ENCODE measurements at regions not wholly inside any gene's neighbourhood (a gene's known extent, or its start where the extent isn't known, plus 50 kb on each side); places are given as distances from the start of the nearest gene placed in this dataset.
A peak's percentile ranks its signal among the peaks of the same experiment; 100 is the strongest.

DNA sequence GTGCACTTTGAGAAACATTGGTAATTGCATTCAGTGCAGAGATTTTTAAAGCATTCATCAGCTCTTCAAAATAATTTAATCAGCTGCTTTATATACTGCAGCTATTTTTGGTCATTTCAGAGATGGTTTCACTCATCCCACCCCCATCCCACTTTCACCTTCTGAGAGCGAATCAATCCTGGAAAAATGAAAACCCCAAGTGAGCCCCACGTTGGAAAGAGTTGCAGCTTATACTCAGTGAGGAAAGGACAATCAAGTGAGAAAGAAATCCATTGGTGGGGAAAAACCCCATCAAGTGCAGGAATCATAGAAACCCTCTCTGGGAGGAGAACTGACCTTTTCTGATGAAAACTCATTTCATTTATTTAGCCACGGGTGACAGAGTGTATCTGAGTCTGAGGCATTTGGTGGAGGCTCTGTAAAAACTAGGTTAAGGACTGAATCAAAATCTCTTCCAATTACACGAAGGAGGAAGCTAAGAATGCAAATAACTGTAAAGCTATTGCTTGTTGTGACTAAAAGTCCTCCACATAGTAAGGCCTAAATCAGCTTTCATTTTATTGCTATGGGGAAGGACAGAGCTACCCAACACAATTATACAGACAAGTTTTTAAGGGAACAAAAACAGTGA is 240.4 kb upstream of the PGRMC2 start:
- DNase-seq (ENCODE audit: low read depth in 4 of 6, low spot score in 6 of 6), result no peak
- no peak overlapping the region for H3K4me3 ChIP-seq (ENCODE audit: low read depth, low read length)
- H3K9me3 ChIP-seq (ENCODE audit: control insufficient read depth, insufficient read depth, low read length), result no peaks in the 10 kb centered on the region
- no peaks in the 10 kb centered on the region for H3K4me1 ChIP-seq (ENCODE audit: control insufficient read depth, insufficient read depth, low read length)
- no peak overlapping the region for H3K27ac ChIP-seq (ENCODE audit: low read depth, low read length)
- H3K27me3 ChIP-seq (ENCODE audit: control insufficient read depth, insufficient read depth, low read length), result no peaks in the 10 kb centered on the region
- WGBS (ENCODE audit: insufficient coverage), result no CpG with 5 or more reads among the region's 4 CpGs
- no peaks in the 10 kb centered on the region for H3K36me3 ChIP-seq (ENCODE audit: control insufficient read depth, insufficient read depth, low read length)

DNA sequence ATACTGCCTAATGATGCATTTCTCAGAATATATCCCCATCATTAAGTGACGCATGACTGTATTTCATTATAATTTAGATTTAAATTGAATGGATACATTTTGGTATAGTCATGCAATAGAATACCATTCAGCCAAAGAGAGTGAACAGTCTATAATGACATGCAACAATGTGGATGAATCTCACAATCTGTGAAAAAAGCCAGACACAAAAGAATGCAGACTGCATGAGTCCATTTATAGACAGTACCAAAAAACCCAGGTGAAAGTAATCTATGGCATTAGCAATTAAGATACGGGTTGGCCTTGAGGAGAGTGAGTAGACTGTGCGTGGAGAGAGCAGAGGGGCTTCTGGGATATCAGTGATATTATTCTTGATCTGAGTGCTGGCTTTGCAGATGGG is 239.7 kb upstream of the PGRMC2 start:
- Histone ChIP-seq H3K27ac (ENCODE audit: low read depth, low read length) (no peak overlapping the region), H3K9me3 (ENCODE audit: control insufficient read depth, insufficient read depth, low read length) (no peaks in the 10 kb centered on the region), H3K27me3 (ENCODE audit: control insufficient read depth, insufficient read depth, low read length) (no peaks in the 10 kb centered on the region), H3K4me1 (ENCODE audit: control insufficient read depth, insufficient read depth, low read length) (no peaks in the 10 kb centered on the region), H3K36me3 (ENCODE audit: control insufficient read depth, insufficient read depth, low read length) (no peaks in the 10 kb centered on the region), H3K4me3 (ENCODE audit: low read depth, low read length) (no peak overlapping the region)
- DNase-seq (ENCODE audit: low read depth in 4 of 6, low spot score in 6 of 6), result no peak
- 83% methylated on average over 1 of the region's 3 CpGs for WGBS (ENCODE audit: insufficient coverage)

DNA sequence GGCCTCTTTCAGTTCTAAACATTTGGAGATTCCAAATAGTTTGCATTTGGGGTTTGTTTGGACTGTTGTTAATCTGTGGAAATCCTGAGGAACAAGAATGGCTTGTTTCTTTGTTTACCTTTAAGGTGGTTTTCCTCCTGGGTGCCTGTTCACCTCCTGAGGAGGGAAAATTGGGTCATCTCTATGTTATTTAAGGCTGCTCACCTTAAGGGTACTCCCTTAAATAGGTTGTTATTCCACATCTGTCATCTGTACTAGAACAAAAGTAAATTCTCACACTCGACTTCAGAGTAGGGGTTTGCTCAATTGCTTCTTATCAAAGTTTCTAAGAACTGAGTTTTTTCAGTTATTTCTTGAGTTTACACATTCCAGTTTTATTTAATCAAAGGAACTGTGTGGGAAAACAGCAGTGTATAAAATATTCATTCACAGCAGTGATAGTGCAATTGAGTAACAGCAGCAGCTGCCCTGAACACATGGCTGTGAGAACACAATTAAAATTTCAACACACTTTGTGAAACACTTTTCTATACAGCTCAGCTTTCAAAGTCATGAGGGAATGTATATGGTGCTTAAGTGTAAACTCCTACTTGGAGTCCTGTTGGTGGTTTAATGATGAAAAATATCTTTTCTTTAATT is 238.5 kb upstream of the PGRMC2 start:
- H3K27me3 ChIP-seq (ENCODE audit: control insufficient read depth, insufficient read depth, low read length), result no peaks in the 10 kb centered on the region
- H3K27ac ChIP-seq (ENCODE audit: low read depth, low read length), result no peak overlapping the region
- no peaks in the 10 kb centered on the region for H3K4me1 ChIP-seq (ENCODE audit: control insufficient read depth, insufficient read depth, low read length)
- WGBS (ENCODE audit: insufficient coverage), result no CpG with 5 or more reads among the region's 1 CpG
- H3K9me3 ChIP-seq (ENCODE audit: control insufficient read depth, insufficient read depth, low read length), result no peaks in the 10 kb centered on the region
- H3K4me3 ChIP-seq (ENCODE audit: low read depth, low read length), result no peak overlapping the region
- peak in 1 of 6 donors; percentile 41 for DNase-seq (ENCODE audit: low read depth in 4 of 6, low spot score in 6 of 6)
- no peaks in the 10 kb centered on the region for H3K36me3 ChIP-seq (ENCODE audit: control insufficient read depth, insufficient read depth, low read length)

DNA sequence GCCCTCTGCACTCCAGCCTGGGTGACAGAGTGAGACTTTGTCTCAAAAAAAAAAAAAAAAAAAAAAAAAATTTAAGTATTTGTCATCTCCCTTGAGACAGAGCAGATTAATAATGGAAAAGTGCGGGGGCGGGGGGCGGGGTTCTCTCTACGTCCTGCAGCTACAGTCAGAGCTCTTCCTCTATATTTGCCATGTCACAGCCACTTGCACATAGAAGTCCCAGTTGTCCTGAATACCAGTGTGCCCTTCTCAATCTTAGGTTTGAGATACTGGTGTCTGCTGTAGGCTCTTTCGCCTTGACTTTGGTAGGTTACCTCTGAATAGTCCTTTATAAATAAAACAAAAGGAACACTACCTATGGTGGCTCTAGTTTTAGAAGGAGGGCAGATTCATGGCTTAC is 237.8 kb upstream of the PGRMC2 start:
- no peaks in the 10 kb centered on the region for H3K36me3 ChIP-seq (ENCODE audit: control insufficient read depth, insufficient read depth, low read length)
- WGBS (ENCODE audit: insufficient coverage), result no CpG with 5 or more reads among the region's 5 CpGs
- no peak overlapping the region for H3K27ac ChIP-seq (ENCODE audit: low read depth, low read length)
- no peaks in the 10 kb centered on the region for H3K27me3 ChIP-seq (ENCODE audit: control insufficient read depth, insufficient read depth, low read length)
- no peaks in the 10 kb centered on the region for H3K9me3 ChIP-seq (ENCODE audit: control insufficient read depth, insufficient read depth, low read length)
- no peak overlapping the region for H3K4me3 ChIP-seq (ENCODE audit: low read depth, low read length)
- no peak for DNase-seq (ENCODE audit: low read depth in 4 of 6, low spot score in 6 of 6)
- H3K4me1 ChIP-seq (ENCODE audit: control insufficient read depth, insufficient read depth, low read length), result no peaks in the 10 kb centered on the region

DNA sequence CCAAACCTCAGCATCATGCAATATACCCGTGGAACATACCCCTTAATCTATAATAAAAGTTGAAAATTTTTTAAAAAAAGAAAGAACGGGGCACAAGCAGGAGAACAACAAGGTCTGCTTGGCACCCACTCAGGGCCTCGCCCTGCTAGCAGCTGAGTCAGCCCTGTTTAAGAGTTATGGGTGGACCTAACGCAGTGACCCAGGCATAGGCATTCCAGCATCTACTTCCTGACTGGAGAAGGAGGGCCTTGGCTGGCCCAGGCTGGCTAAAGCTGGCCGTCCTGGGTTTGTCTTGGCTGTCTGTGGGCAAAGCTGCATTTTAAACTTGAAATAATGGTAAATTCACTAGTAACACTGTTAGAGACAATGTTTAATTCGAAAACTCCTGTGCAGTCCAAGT is 236.7 kb upstream of the PGRMC2 start:
- H3K36me3 ChIP-seq (ENCODE audit: control insufficient read depth, insufficient read depth, low read length), result no peaks in the 10 kb centered on the region
- DNase-seq (ENCODE audit: low read depth in 4 of 6, low spot score in 6 of 6), result no peak
- no peaks in the 10 kb centered on the region for H3K9me3 ChIP-seq (ENCODE audit: control insufficient read depth, insufficient read depth, low read length)
- 91% methylated on average over 3 of the region's 6 CpGs for WGBS (ENCODE audit: insufficient coverage)
- no peaks in the 10 kb centered on the region for H3K27me3 ChIP-seq (ENCODE audit: control insufficient read depth, insufficient read depth, low read length)
- H3K4me3 ChIP-seq (ENCODE audit: low read depth, low read length), result no peak overlapping the region
- H3K4me1 ChIP-seq (ENCODE audit: control insufficient read depth, insufficient read depth, low read length), result peaks cover 3% of the 10 kb centered on the region
- no peak overlapping the region for H3K27ac ChIP-seq (ENCODE audit: low read depth, low read length)

DNA sequence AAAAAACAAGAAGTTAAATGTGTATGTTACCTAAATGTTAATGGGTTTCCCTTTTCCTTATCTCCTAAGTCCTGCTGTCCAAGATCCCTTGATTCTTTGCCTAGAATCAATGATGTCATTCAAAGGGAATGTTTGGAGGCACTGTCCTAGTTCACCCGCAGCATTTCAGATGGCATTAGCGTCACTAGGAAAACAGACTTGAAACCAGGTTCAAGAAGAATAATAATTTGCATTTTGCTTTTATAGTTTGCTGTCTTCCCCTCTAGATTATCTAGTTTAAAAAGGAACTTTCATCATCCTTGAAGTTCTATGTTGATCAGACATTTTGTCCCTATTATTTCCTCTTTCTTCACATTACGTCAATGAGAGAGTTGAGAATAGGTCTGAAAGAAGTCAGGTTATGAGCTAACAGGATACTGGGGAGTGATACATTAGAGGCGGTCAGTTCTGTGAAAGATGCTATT is 234.1 kb upstream of the PGRMC2 start:
- 92% methylated on average over 1 of the region's 4 CpGs for WGBS (ENCODE audit: insufficient coverage)
- Histone ChIP-seq H3K4me1 (ENCODE audit: control insufficient read depth, insufficient read depth, low read length) (peaks cover 3% of the 10 kb centered on the region), H3K36me3 (ENCODE audit: control insufficient read depth, insufficient read depth, low read length) (no peaks in the 10 kb centered on the region), H3K4me3 (ENCODE audit: low read depth, low read length) (no peak overlapping the region), H3K9me3 (ENCODE audit: control insufficient read depth, insufficient read depth, low read length) (no peaks in the 10 kb centered on the region), H3K27ac (ENCODE audit: low read depth, low read length) (no peak overlapping the region), H3K27me3 (ENCODE audit: control insufficient read depth, insufficient read depth, low read length) (no peaks in the 10 kb centered on the region)
- DNase-seq (ENCODE audit: low read depth in 4 of 6, low spot score in 6 of 6), result no peak

DNA sequence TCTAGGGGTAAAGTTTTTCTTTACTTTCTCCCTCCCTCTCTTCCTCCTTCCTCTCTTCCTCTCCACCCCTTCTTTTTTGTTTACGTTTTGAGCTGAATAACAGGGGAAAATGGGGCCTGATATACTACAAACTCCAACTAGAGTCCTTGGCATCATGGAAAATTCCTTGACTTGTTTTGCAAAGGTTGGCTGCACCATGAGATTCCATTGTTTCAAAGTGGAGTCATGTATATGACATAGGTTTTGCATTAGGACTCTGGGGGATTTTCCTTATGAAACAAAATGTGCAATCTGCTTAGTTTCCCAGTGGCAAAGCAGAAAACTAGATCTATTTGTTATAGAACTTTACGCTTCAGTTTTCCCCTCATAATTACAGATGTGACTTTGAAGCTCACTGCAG is 233.5 kb upstream of the PGRMC2 start:
- H3K4me3 ChIP-seq (ENCODE audit: low read depth, low read length), result no peak overlapping the region
- H3K27me3 ChIP-seq (ENCODE audit: control insufficient read depth, insufficient read depth, low read length), result no peaks in the 10 kb centered on the region
- no peaks in the 10 kb centered on the region for H3K9me3 ChIP-seq (ENCODE audit: control insufficient read depth, insufficient read depth, low read length)
- WGBS (ENCODE audit: insufficient coverage), result no CpG with 5 or more reads among the region's 2 CpGs
- no peak for DNase-seq (ENCODE audit: low read depth in 4 of 6, low spot score in 6 of 6)
- no peak overlapping the region for H3K27ac ChIP-seq (ENCODE audit: low read depth, low read length)
- H3K4me1 ChIP-seq (ENCODE audit: control insufficient read depth, insufficient read depth, low read length), result peaks cover 3% of the 10 kb centered on the region
- H3K36me3 ChIP-seq (ENCODE audit: control insufficient read depth, insufficient read depth, low read length), result no peaks in the 10 kb centered on the region

DNA sequence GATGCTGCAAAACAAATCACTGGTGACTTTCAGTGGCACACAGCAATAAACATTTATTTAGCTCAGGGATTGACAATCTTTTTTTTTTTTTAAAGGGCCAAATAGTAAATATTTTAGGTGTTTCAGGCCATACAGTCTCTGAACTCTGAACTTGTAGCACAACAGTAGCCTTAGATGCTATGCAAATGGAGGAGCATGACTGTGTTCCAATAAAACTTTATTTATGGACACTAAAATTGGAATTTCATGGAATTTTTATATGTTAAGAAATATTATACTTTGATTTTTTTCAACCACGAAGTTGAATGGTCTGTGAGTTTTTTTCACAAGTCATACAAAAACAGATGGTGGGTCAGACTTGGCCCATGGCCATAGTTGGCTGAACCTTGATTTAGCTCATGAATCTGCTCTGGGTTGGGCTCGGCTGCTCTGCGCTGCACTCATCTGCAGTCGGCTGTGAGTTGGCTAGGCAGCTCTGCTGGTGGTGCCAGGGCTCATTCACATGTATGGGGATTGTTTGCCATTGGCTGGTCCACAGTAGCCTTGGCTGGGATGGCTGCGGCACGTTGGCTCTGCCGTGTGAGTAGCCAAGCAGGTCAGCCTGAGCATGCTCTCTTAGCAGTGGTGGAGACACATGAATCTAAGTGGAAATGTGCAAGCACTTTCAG is 231.7 kb upstream of the PGRMC2 start:
- Histone ChIP-seq H3K27me3 (ENCODE audit: control insufficient read depth, insufficient read depth, low read length) (no peaks in the 10 kb centered on the region), H3K36me3 (ENCODE audit: control insufficient read depth, insufficient read depth, low read length) (no peaks in the 10 kb centered on the region), H3K4me1 (ENCODE audit: control insufficient read depth, insufficient read depth, low read length) (peaks cover 3% of the 10 kb centered on the region), H3K9me3 (ENCODE audit: control insufficient read depth, insufficient read depth, low read length) (no peaks in the 10 kb centered on the region), H3K4me3 (ENCODE audit: low read depth, low read length) (no peak overlapping the region), H3K27ac (ENCODE audit: low read depth, low read length) (no peak overlapping the region)
- peak in 2 of 6 donors; percentile 21 to 36 for DNase-seq (ENCODE audit: low read depth in 4 of 6, low spot score in 6 of 6)
- WGBS (ENCODE audit: insufficient coverage), result 66% methylated on average over 5 of the region's 7 CpGs

DNA sequence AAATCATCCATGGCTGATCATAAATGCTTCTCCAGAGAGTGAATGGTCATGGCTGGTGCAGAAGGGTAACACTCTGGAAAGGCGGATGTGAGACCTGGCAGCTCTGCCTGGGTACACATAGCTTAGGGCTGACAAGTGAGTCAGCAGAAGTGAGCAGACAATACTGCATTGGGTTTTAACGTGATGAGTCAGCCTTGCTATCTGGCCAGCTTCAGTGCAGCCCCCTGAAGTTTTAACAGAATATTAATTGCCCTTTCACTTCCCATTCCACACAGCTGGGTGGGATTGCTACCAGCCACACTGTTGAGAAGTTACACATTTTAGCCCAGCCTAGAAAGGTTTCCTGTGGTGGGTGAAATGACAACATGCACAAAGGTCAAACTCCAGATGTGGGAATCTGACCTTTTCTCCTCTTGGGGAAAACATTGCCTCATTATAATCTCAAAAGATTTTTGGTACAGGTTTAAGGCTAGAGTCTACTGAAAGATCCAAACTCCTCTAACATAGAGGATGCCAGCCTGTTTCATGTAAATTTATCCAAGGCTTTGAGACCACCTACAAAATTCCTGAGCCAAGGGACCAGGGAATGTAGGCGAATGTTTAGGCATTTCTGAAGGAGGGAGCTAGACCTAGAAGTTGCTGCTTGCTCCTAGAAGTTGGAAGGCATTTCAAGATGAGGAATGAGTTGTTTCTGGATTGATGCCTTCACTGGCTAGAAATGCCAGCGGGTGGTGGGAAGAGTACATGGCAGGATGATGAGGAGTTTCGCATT is 230.3 kb upstream of the PGRMC2 start:
- Histone ChIP-seq H3K4me3 (ENCODE audit: low read depth, low read length) (no peak overlapping the region), H3K27me3 (ENCODE audit: control insufficient read depth, insufficient read depth, low read length) (no peaks in the 10 kb centered on the region), H3K36me3 (ENCODE audit: control insufficient read depth, insufficient read depth, low read length) (no peaks in the 10 kb centered on the region), H3K4me1 (ENCODE audit: control insufficient read depth, insufficient read depth, low read length) (peaks cover 3% of the 10 kb centered on the region), H3K9me3 (ENCODE audit: control insufficient read depth, insufficient read depth, low read length) (no peaks in the 10 kb centered on the region), H3K27ac (ENCODE audit: low read depth, low read length) (no peak overlapping the region)
- 68% methylated on average over 2 of the region's 5 CpGs for WGBS (ENCODE audit: insufficient coverage)
- peak in 1 of 6 donors; percentile 69 for DNase-seq (ENCODE audit: low read depth in 4 of 6, low spot score in 6 of 6)

Data from spinal cord (tissue), 9 donors.